ENCODE measurements at regions not wholly inside any gene's neighbourhood (a gene's known extent, or its start where the extent isn't known, plus 50 kb on each side); places are given as distances from the start of the nearest gene placed in this dataset.

- H3K9me3 ChIP-seq (ENCODE audit: control insufficient read depth, insufficient read depth, low read length) = no peaks in the 10 kb centered on the region
- no peaks in the 10 kb centered on the region for H3K27me3 ChIP-seq (ENCODE audit: control insufficient read depth, insufficient read depth, low read length)
- H3K4me1 ChIP-seq (ENCODE audit: control insufficient read depth, insufficient read depth, low read length) = no peaks in the 10 kb centered on the region
- H3K36me3 ChIP-seq (ENCODE audit: control insufficient read depth, insufficient read depth, low read length) = no peaks in the 10 kb centered on the region
- no peak overlapping the region for H3K4me3 ChIP-seq (ENCODE audit: low read depth, low read length)
- 63% methylated on average over 9 of the region's 13 CpGs for WGBS (ENCODE audit: insufficient coverage)
- peak in 1 of 6 donors; percentile 5 for DNase-seq (ENCODE audit: low read depth in 4 of 6, low spot score in 6 of 6)
- no peak overlapping the region for H3K27ac ChIP-seq (ENCODE audit: low read depth, low read length)
Observed at GRCh38 chr9:87812375-87813118, 70.1 kb upstream of the SPATA31E1 start.

GRCh38 chr9:87813119-87813463 is 69.6 kb upstream of the SPATA31E1 start:
- Histone ChIP-seq H3K4me3 (ENCODE audit: low read depth, low read length) (no peak overlapping the region), H3K27ac (ENCODE audit: low read depth, low read length) (no peak overlapping the region), H3K27me3 (ENCODE audit: control insufficient read depth, insufficient read depth, low read length) (no peaks in the 10 kb centered on the region), H3K36me3 (ENCODE audit: control insufficient read depth, insufficient read depth, low read length) (no peaks in the 10 kb centered on the region), H3K4me1 (ENCODE audit: control insufficient read depth, insufficient read depth, low read length) (no peaks in the 10 kb centered on the region), H3K9me3 (ENCODE audit: control insufficient read depth, insufficient read depth, low read length) (no peaks in the 10 kb centered on the region)
- no peak for DNase-seq (ENCODE audit: low read depth in 4 of 6, low spot score in 6 of 6)
- 55% methylated on average over 7 of the region's 7 CpGs for WGBS (ENCODE audit: insufficient coverage)

GRCh38 chr9:87816036-87816435 is 66.6 kb upstream of the SPATA31E1 start:
- H3K9me3 ChIP-seq (ENCODE audit: control insufficient read depth, insufficient read depth, low read length) = no peaks in the 10 kb centered on the region
- H3K4me3 ChIP-seq (ENCODE audit: low read depth, low read length) = no peak overlapping the region
- no peaks in the 10 kb centered on the region for H3K27me3 ChIP-seq (ENCODE audit: control insufficient read depth, insufficient read depth, low read length)
- 0% methylated on average over 2 of the region's 2 CpGs for WGBS (ENCODE audit: insufficient coverage)
- peak in 3 of 6 donors; percentile 5 to 54 (median 32) for DNase-seq (ENCODE audit: low read depth in 4 of 6, low spot score in 6 of 6)
- H3K4me1 ChIP-seq (ENCODE audit: control insufficient read depth, insufficient read depth, low read length) = no peaks in the 10 kb centered on the region
- H3K36me3 ChIP-seq (ENCODE audit: control insufficient read depth, insufficient read depth, low read length) = no peaks in the 10 kb centered on the region
- no peak overlapping the region for H3K27ac ChIP-seq (ENCODE audit: low read depth, low read length)

- Histone ChIP-seq H3K27me3 (ENCODE audit: control insufficient read depth, insufficient read depth, low read length) (no peaks in the 10 kb centered on the region), H3K4me1 (ENCODE audit: control insufficient read depth, insufficient read depth, low read length) (no peaks in the 10 kb centered on the region), H3K27ac (ENCODE audit: low read depth, low read length) (no peak overlapping the region), H3K9me3 (ENCODE audit: control insufficient read depth, insufficient read depth, low read length) (no peaks in the 10 kb centered on the region), H3K4me3 (ENCODE audit: low read depth, low read length) (no peak overlapping the region), H3K36me3 (ENCODE audit: control insufficient read depth, insufficient read depth, low read length) (no peaks in the 10 kb centered on the region)
- DNase-seq (ENCODE audit: low read depth in 4 of 6, low spot score in 6 of 6) = no peak
- no CpG with 5 or more reads among the region's 3 CpGs for WGBS (ENCODE audit: insufficient coverage)
Observed at GRCh38 chr9:87818308-87818707, 64.4 kb upstream of the SPATA31E1 start.

GRCh38 chr9:87824216-87824875 is 58.3 kb upstream of the SPATA31E1 start:
- DNase-seq (ENCODE audit: low read depth in 4 of 6, low spot score in 6 of 6) = no peak
- 95% methylated on average over 22 of the region's 31 CpGs for WGBS (ENCODE audit: insufficient coverage)
- peaks cover 4% of the 10 kb centered on the region for H3K36me3 ChIP-seq (ENCODE audit: control insufficient read depth, insufficient read depth, low read length)
- H3K4me3 ChIP-seq (ENCODE audit: low read depth, low read length) = no peak overlapping the region
- H3K4me1 ChIP-seq (ENCODE audit: control insufficient read depth, insufficient read depth, low read length) = no peaks in the 10 kb centered on the region
- H3K27ac ChIP-seq (ENCODE audit: low read depth, low read length) = no peak overlapping the region
- H3K27me3 ChIP-seq (ENCODE audit: control insufficient read depth, insufficient read depth, low read length) = no peaks in the 10 kb centered on the region
- no peaks in the 10 kb centered on the region for H3K9me3 ChIP-seq (ENCODE audit: control insufficient read depth, insufficient read depth, low read length)

- no peak overlapping the region for H3K4me3 ChIP-seq (ENCODE audit: low read depth, low read length)
- H3K27ac ChIP-seq (ENCODE audit: low read depth, low read length) = no peak overlapping the region
- no peaks in the 10 kb centered on the region for H3K27me3 ChIP-seq (ENCODE audit: control insufficient read depth, insufficient read depth, low read length)
- H3K4me1 ChIP-seq (ENCODE audit: control insufficient read depth, insufficient read depth, low read length) = no peaks in the 10 kb centered on the region
- no peak for DNase-seq (ENCODE audit: low read depth in 4 of 6, low spot score in 6 of 6)
- peaks cover 4% of the 10 kb centered on the region for H3K36me3 ChIP-seq (ENCODE audit: control insufficient read depth, insufficient read depth, low read length)
- H3K9me3 ChIP-seq (ENCODE audit: control insufficient read depth, insufficient read depth, low read length) = no peaks in the 10 kb centered on the region
- WGBS (ENCODE audit: insufficient coverage) = 92% methylated on average over 22 of the region's 24 CpGs
Observed at GRCh38 chr9:87824886-87825285, 57.8 kb upstream of the SPATA31E1 start.

- Histone ChIP-seq H3K27ac (ENCODE audit: low read depth, low read length) (no peak overlapping the region), H3K27me3 (ENCODE audit: control insufficient read depth, insufficient read depth, low read length) (no peaks in the 10 kb centered on the region), H3K36me3 (ENCODE audit: control insufficient read depth, insufficient read depth, low read length) (peaks cover 4% of the 10 kb centered on the region), H3K9me3 (ENCODE audit: control insufficient read depth, insufficient read depth, low read length) (no peaks in the 10 kb centered on the region), H3K4me3 (ENCODE audit: low read depth, low read length) (no peak overlapping the region), H3K4me1 (ENCODE audit: control insufficient read depth, insufficient read depth, low read length) (no peaks in the 10 kb centered on the region)
- DNase-seq (ENCODE audit: low read depth in 4 of 6, low spot score in 6 of 6) = no peak
Observed at GRCh38 chr9:87826331-87826730, 56.3 kb upstream of the SPATA31E1 start.

- WGBS (ENCODE audit: insufficient coverage) = 100% methylated on average over 1 of the region's 2 CpGs
- Histone ChIP-seq H3K4me3 (ENCODE audit: low read depth, low read length) (no peak overlapping the region), H3K27ac (ENCODE audit: low read depth, low read length) (no peak overlapping the region), H3K4me1 (ENCODE audit: control insufficient read depth, insufficient read depth, low read length) (no peaks in the 10 kb centered on the region), H3K27me3 (ENCODE audit: control insufficient read depth, insufficient read depth, low read length) (no peaks in the 10 kb centered on the region), H3K9me3 (ENCODE audit: control insufficient read depth, insufficient read depth, low read length) (no peaks in the 10 kb centered on the region), H3K36me3 (ENCODE audit: control insufficient read depth, insufficient read depth, low read length) (peaks cover 4% of the 10 kb centered on the region)
- no peak for DNase-seq (ENCODE audit: low read depth in 4 of 6, low spot score in 6 of 6)
Observed at GRCh38 chr9:87827341-87827740, 55.3 kb upstream of the SPATA31E1 start.

GRCh38 chr9:87829756-87830155 is 52.9 kb upstream of the SPATA31E1 start:
- no peaks in the 10 kb centered on the region for H3K36me3 ChIP-seq (ENCODE audit: control insufficient read depth, insufficient read depth, low read length)
- peak in 1 of 6 donors; percentile 69 for DNase-seq (ENCODE audit: low read depth in 4 of 6, low spot score in 6 of 6)
- H3K4me1 ChIP-seq (ENCODE audit: control insufficient read depth, insufficient read depth, low read length) = no peaks in the 10 kb centered on the region
- H3K4me3 ChIP-seq (ENCODE audit: low read depth, low read length) = no peak overlapping the region
- H3K27ac ChIP-seq (ENCODE audit: low read depth, low read length) = no peak overlapping the region
- WGBS (ENCODE audit: insufficient coverage) = no CpG with 5 or more reads among the region's 1 CpG
- no peaks in the 10 kb centered on the region for H3K9me3 ChIP-seq (ENCODE audit: control insufficient read depth, insufficient read depth, low read length)
- H3K27me3 ChIP-seq (ENCODE audit: control insufficient read depth, insufficient read depth, low read length) = no peaks in the 10 kb centered on the region

- no CpG with 5 or more reads among the region's 3 CpGs for WGBS (ENCODE audit: insufficient coverage)
- H3K27me3 ChIP-seq (ENCODE audit: control insufficient read depth, insufficient read depth, low read length) = no peaks in the 10 kb centered on the region
- DNase-seq (ENCODE audit: low read depth in 4 of 6, low spot score in 6 of 6) = no peak
- no peaks in the 10 kb centered on the region for H3K4me1 ChIP-seq (ENCODE audit: control insufficient read depth, insufficient read depth, low read length)
- peak overlapping the region; percentile 30 for H3K27ac ChIP-seq (ENCODE audit: low read depth, low read length)
- H3K36me3 ChIP-seq (ENCODE audit: control insufficient read depth, insufficient read depth, low read length) = no peaks in the 10 kb centered on the region
- H3K4me3 ChIP-seq (ENCODE audit: low read depth, low read length) = no peak overlapping the region
- no peaks in the 10 kb centered on the region for H3K9me3 ChIP-seq (ENCODE audit: control insufficient read depth, insufficient read depth, low read length)
Observed at GRCh38 chr9:87830446-87830845, 52.2 kb upstream of the SPATA31E1 start.

Measured in spinal cord (tissue), 9 donors.